GM19043 (cell line): ENCODE measurements at regions not wholly inside any gene's neighbourhood (a gene's known extent, or its start where the extent isn't known, plus 50 kb on each side); places are given as distances from the start of the nearest gene placed in this dataset.

ENCODE experiments used
- ATAC-seq: cut with Tn5 transposase; IDR thresholded peaks from one replicate; pipeline ENCODE4 v1.9.1; 2021; ENCODE audit warnings: low read depth; ENCODE audit not compliant: unreplicated experiment

- no peak for ATAC-seq
Observed at GRCh38 chr10:88023676-88024075, 160.3 kb downstream of the PTEN start.

GRCh38 chr10:88026031-88026430 lies 162.6 kb downstream of the PTEN start:
- no peak for ATAC-seq

GRCh38 chr10:88027570-88027969 lies 164.1 kb downstream of the PTEN start:
- no peak for ATAC-seq

DNA sequence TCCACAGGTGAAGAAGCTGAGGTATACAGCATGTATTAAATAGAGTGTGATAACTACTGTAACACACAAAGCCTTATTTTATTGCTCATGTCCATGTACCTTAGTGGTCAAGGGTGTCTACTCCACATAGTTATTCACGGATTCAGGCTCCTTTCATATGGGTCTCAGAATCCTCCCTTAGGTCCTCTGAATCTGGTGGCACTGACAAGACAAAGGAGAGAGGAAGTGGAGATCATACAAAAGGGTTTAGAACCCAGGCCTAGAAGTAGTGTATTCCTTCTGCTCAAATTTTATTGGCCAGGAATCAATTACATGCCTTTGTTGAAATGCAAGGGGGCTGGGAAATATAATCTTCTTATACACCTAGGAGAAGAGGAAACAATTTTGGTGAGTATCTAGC lies 164.6 kb downstream of the PTEN start:
- no peak for ATAC-seq

DNA sequence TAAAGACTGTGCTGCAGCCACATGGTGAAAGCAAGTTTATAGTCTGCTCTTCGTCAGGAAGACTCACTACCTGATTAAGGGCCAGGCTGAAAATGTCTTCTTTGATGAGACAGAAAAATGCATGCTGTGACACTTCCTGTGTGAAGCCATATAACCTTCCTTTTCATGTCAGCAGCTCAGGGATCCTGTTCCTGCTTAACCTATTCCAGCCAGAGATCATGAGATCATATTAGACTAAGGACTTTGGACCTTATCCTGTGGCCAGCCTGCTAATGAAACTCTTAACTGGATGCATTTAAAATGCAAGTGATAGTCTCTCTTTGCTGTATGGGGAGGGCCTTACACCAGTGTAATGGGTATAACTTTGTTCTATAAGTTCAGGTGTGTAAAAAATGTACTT lies 165.2 kb downstream of the PTEN start:
- no peak for ATAC-seq

DNA sequence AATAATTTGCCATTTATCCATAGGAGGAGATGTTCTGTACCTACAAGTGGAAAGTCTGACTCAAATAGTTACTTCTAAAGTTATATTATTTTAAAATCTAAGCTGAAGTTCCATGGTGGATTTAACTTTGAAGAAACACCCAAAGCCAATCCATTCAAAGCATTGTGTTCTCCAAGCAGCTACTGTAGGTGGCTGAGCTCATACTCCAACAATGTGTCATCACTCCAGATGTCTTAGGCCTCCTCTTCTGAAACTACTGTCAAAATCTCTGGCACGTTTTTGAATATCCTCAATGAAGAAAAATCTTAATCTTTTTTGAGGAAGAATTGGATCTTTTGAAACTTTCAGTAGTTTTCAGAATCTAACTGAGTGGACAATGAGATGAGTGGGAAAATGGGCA lies 169.1 kb downstream of the PTEN start:
- no peak for ATAC-seq

- no peak for ATAC-seq
Observed at GRCh38 chr10:88033385-88033784, 170.0 kb downstream of the PTEN start.

DNA sequence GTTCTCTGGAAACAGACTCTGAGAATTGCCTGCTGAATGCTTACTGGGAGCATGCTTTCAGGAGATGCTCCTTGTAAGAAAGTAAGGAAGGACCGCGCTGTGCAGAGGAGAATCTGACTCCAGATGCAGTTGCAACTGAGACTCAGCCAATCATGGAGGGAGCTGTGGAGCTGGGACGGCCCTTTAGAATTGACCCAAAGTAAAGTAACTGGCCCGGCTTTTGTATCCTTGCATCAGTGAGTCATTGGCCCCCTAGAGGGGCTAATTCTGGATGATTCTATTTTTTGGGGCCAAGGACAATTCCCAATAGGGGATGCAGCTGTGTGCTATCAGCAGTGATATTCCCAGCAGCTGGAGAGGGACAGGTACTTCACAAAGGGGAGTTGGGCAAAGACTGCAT lies 170.4 kb downstream of the PTEN start:
- no peak for ATAC-seq

- no peak for ATAC-seq
Observed at GRCh38 chr10:88036126-88036525, 172.7 kb downstream of the PTEN start.

- no peak for ATAC-seq
Observed at GRCh38 chr10:88037623-88038022, 174.2 kb downstream of the PTEN start.

- no peak for ATAC-seq
Observed at GRCh38 chr10:88038268-88038667, 174.8 kb downstream of the PTEN start.

DNA sequence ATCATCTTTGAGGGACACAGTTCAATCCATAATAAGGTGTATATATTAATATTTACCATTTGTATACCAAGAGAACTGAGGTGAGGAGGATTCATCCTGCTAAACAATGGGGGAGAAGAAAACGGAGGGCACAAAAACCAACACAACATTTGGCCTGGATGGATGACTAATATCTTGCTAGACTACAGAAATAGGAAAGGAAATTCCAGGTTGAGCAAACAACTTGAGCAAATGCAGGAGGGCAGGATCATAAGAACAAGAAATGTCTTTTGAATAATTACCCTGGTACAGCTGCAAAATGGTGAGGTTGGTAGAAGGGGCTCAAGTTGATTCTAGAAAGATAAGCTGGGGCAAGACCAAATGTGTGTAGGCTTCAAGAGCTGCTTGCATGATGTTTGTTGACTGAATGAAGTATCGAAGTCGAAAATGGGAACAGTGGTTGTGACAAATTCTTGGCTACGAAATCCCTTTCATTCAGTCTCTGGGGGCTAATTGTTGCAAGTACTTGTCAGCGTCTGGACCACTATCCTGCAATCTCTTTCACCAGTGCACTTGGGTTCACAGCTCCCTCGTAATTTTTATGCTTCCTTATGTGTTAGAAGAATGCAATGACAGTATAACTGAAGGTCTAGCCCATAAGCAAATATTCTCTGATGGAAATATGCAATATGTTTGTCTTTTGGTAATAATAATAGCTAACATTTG lies 176.2 kb downstream of the PTEN start:
- ATAC-seq: no peak

DNA sequence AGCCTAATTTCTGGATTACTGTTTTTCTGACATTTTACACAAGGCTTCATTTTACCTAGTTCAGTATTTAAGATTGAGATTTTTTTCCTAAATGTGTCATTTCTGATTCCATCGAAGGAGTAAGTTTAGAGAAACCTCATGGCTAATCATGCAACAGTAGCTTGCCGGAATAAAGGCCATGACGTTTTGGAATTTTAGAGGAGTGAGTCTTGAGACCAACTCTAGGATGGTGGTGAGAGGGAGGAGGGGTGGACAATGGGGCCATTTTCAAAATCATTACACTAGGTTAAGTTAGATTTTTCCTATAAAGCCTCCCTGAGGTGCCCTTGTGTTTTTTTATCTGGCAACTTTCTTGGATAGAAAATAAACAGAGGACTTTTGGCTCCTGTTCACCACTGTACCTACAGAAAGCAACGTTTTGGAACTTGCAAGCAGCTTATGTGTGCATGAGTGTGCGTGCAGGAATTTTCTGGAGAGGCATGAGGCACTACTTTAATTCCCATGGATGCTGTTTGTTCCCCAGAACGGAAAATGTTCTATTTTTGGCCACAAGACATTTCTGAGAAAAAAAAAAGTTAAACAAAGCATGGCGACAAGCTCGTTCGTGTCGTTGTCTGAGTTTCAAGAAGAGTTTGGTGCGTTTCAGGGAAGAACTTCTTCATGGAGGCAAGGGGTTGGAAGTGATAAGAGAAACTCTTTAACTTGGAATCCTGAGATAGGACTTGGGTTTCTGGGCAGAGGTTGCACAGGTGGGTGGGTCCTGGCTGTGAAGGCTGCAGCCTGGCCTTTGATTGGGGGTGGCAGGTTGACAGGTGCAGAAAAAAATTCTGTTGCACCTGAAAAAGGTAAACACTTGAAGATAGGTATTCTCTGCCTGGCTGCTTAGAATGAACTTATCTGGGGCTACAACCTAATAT lies 178.1 kb downstream of the PTEN start:
- no peak for ATAC-seq

DNA sequence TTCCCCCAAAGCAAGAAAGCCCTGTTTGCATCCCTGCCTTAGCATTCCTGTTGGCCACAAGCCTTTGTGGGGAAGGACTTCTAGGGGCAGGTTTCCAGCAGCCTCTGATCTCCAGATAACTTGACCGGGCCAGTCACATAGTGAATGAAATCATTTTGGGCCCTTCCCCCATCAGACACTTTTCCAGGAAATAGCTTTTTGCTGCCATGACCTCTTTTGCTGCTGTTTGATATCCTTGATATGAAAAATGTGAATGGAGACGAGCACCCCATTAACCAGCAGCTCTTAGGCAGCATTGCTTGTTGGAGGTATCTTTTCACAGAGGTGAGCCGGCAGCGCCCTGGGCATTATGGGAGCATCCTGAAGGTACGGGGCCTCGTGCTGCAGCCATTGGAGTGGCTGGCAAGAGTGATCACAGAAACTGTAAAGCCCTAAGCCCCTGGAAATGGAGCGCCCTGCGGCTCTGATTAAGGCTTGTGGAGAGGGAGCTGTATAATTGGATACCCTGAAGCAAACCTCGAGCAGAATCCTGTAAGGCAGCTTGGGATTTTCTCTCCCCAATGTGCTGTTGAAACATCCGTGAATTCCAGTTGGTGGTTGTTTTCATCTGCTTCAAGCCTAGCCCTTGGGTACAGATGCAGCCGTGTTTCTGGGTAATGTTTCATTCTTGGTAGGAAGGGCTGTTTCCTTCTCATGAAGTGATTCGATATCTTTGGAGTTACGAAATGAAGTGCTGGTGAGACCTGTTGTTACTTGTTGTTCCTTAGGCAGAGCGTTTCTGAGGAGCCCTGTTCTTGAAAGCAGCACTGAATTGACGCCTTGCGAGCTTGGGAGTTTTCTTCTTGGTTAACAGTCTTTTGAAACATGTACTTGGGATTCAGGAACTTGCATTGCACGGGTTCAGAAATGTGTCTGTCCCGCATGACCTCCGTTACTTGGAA lies 179.0 kb downstream of the PTEN start:
- no peak for ATAC-seq

- no peak for ATAC-seq
Observed at GRCh38 chr10:88045096-88045495, 181.7 kb downstream of the PTEN start.

DNA sequence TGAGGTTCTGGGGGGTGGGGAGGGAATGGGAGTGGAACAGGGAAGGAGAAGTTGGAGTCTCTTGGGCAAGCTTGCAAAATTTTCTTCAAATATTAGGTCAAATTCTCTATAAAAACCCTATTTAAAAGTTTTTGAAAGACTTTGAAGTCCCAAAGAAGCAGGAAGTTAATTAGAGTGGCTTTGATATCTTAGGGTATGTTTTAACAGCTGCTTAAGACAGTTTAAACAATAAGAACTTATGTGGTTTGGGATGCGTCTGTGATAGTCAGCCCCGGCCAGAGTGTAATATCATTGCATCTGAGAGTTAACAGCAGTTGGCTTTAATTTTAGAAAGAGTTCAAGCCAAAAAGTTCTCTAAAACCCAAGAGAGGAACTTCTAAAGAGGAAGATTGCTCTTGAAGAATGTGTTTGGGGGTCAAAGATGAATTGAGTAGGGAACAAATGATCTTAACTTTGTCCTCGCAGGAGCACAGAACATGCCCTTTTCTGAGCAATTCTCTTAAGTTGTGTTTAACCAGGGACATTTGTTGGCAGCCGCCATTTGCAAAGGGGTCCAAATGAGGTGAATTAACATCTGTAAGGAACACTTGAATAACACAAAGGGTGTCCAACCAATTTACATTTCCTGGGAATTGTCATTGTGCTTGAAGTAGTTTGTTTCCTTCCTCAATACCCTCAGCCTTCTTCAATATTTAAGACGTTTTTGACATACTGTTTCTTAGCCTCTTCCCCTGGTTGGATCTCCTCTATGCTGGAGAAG lies 182.4 kb downstream of the PTEN start:
- no peak for ATAC-seq

GRCh38 chr10:88047579-88047978 lies 184.2 kb downstream of the PTEN start:
- no peak for ATAC-seq

- ATAC-seq: no peak
Observed at GRCh38 chr10:88048312-88048711, 184.9 kb downstream of the PTEN start.

DNA sequence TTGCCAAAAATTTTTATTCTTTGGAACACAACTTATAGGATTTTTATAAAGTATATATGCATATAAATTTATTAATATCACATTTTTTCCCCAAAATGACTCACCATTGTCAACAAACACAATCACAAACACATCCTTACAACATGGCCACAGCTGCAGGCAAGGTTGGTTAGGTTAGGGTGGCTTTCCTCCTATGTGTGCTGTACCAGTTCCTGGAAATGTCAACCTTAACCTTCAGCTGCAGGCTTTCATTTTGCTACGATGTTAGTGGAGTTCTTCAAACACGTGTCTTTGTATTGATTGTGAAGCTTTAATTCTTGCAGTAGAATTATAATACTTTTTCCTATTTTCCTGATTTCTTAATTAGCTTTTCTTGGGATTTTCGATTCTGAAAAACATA lies 185.8 kb downstream of the PTEN start:
- ATAC-seq: no peak

DNA sequence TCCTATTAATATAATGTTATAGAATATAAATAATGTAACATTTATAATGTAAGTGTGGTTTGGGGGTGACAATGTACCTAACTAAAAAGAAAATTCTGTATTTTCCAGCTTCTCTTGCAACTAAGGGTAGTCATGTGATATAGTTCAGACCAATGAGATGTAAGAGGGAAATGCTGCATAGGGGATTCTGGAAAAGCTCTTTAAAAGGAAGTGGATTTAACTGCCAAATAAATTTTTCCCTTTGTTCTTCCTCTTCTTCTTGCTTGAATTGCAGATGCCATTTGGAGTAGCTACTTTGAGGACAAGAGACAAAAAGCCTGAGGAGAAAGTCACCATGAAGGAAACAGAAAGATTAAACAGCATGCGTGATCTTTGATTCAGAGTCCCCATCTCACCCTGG lies 194.3 kb downstream of the PTEN start:
- no peak for ATAC-seq
